ENCODE measurements at regions not wholly inside any gene's neighbourhood (a gene's known extent, or its start where the extent isn't known, plus 50 kb on each side); places are given as distances from the start of the nearest gene placed in this dataset.

GRCh38 chr4:33045334-33045733 is 2325.2 kb downstream of the PCDH7 start:
- no peak for TF ChIP-seq CTCF (IDR thresholded peaks at IDR 0.05)
- no peak for TF ChIP-seq EZH2 (IDR thresholded peaks at IDR 0.05)

Data from neural progenitor cell (in vitro differentiated cells).